Endothelial cell of umbilical vein (primary cell): ENCODE measurements at regions not wholly inside any gene's neighbourhood (a gene's known extent, or its start where the extent isn't known, plus 50 kb on each side); places are given as distances from the start of the nearest gene placed in this dataset.

ENCODE experiments used
- BruUV-seq: library from RNA; stranded (reverse); fragments of 400-500 nt; replicated peaks from 2 replicates; lab custom pipeline; 2021; lab: Mats Ljungman, UMichigan
- CTCF ChIA-PET: fragments of 300-600, 350-600 bp; sonication (Branson Sonifier 250); formaldehyde crosslinking; loops from one replicate; lab custom pipeline; 2021; ENCODE audit warnings: antibody characterized with exemption, inconsistent platforms; lab: Charles Lee
- POLR2A ChIA-PET: fragments of 300-600, 350-600 bp; sonication (Branson Sonifier 250); formaldehyde crosslinking; loops from one replicate; lab custom pipeline; 2021; ENCODE audit warnings: antibody characterized with exemption, inconsistent platforms; lab: Charles Lee
- DNase-seq: peaks from one replicate; pipeline ENCODE4 v3.0.0-alpha.2; 2011; ENCODE audit warnings: low read depth, low spot score
- FAIRE-seq: peaks from 2 replicates; lab custom pipeline; 2011; peaks lifted over from hg19 to GRCh38; lab: Jason Lieb, UNC
- H2AFZ ChIP-seq: 2 replicates; pipeline ENCODE4 v1.6.0; 2012; ENCODE audit warnings: low read depth, low read length, control low read depth, inconsistent platforms
- H3K27ac ChIP-seq: 2 replicates; pipeline ENCODE4 v1.5.1; 2011; ENCODE audit warnings: low read depth, mild to moderate bottlenecking, control low read depth, low read length, moderate library complexity; ENCODE audit not compliant: insufficient read depth
- H3K27me3 ChIP-seq, 2 experiments: 2 replicates each; pipeline versions ENCODE4 v1.6.0 to v1.6.1; 2011; ENCODE audit warnings: low read length in 2 of 2, mixed read lengths in 1 of 2; ENCODE audit not compliant: control insufficient read depth in 2 of 2, insufficient read depth in 2 of 2
- H3K36me3 ChIP-seq, 2 experiments: 2 replicates in 1 of 2; 3 replicates in 1 of 2; pipeline ENCODE4 v1.5.1; 2011; ENCODE audit warnings: low read length in 2 of 2, mild to moderate bottlenecking in 1 of 2, moderate library complexity in 1 of 2; ENCODE audit not compliant: control insufficient read depth in 2 of 2, insufficient read depth in 2 of 2; ENCODE audit errors: extremely low read depth in 1 of 2
- H3K4me1 ChIP-seq: 3 replicates; pipeline ENCODE4 v1.5.1; 2011; ENCODE audit warnings: mild to moderate bottlenecking, low read length; ENCODE audit not compliant: control insufficient read depth, insufficient read depth; ENCODE audit errors: extremely low read depth
- H3K4me2 ChIP-seq: 2 replicates; pipeline ENCODE4 v1.6.1; 2011; ENCODE audit warnings: low read length, control low read depth, mixed read lengths; ENCODE audit not compliant: insufficient read depth
- H3K4me3 ChIP-seq, 3 experiments: fragments of 200-600 bp in 1 of 3; sonication (generic), shearing (Covaris generic) in 1 of 3; replicated peaks in 1 of 3; 2 replicates each; pipeline ENCODE4 v1.5.1; 2011 to 2016; ENCODE audit warnings: control low read depth in 3 of 3, low read length in 3 of 3, mild to moderate bottlenecking in 2 of 3, inconsistent platforms in 1 of 3, low read depth in 1 of 3, moderate library complexity in 1 of 3; ENCODE audit not compliant: insufficient read depth in 1 of 3
- H3K79me2 ChIP-seq: 2 replicates; pipeline ENCODE4 v1.6.0; 2012; ENCODE audit warnings: low read length, inconsistent platforms; ENCODE audit not compliant: control insufficient read depth, insufficient read depth
- H3K9ac ChIP-seq: replicated peaks from 2 replicates; pipeline ENCODE3; 2011; ENCODE audit warnings: low read length, control low read depth; ENCODE audit not compliant: insufficient read depth; ENCODE audit errors: extremely low read depth
- H3K9me1 ChIP-seq: replicated peaks from 3 replicates; pipeline ENCODE4 v1.6.0; 2011; ENCODE audit warnings: mild to moderate bottlenecking, low read length; ENCODE audit not compliant: control insufficient read depth, insufficient read depth; ENCODE audit errors: extremely low read depth
- H3K9me3 ChIP-seq: replicated peaks from 2 replicates; pipeline ENCODE4 v1.5.1; 2012; ENCODE audit warnings: low read length, inconsistent platforms; ENCODE audit not compliant: control insufficient read depth, insufficient read depth
- H4K20me1 ChIP-seq: replicated peaks from 2 replicates; pipeline ENCODE3; 2011; ENCODE audit warnings: mild to moderate bottlenecking, low read length; ENCODE audit not compliant: control insufficient read depth, insufficient read depth; ENCODE audit errors: extremely low read depth
- CTCF ChIP-seq, 2 donors: IDR thresholded peaks; 1 replicate in 1 of 2; 2 replicates in 1 of 2; pipeline ENCODE4 v1.5.1; 2011; ENCODE audit warnings: low read length in 2 of 2, mild to moderate bottlenecking in 2 of 2, moderate library complexity in 2 of 2, control low read depth in 1 of 2, inconsistent platforms in 1 of 2, low read depth in 1 of 2; ENCODE audit not compliant: insufficient read depth in 1 of 2; ENCODE audit errors: extremely low read depth in 1 of 2
- EZH2 ChIP-seq: IDR thresholded peaks from 2 replicates; pipeline ENCODE4 v1.6.1; 2012; ENCODE audit warnings: borderline replicate concordance, low read depth, mild to moderate bottlenecking, moderate library complexity, low read length, inconsistent platforms; ENCODE audit not compliant: severe bottlenecking
- POLR2AphosphoS5 ChIP-seq: IDR thresholded peaks from 2 replicates; pipeline ENCODE4 v1.6.1; 2012; ENCODE audit warnings: low read depth, mild to moderate bottlenecking, control low read depth, low read length, moderate library complexity; ENCODE audit not compliant: insufficient read depth
- dilution Hi-C: fragments of 300-500 bp; cut with MboI; formaldehyde crosslinking; loops from one replicate; pipeline ENCODE4 v1.15.0; 2019; ENCODE audit warnings: low sequenced_read_pairs; ENCODE audit not compliant: extremely low pct_ligation_motif_present
- intact Hi-C: fragments of 100-400 bp; cut with micrococcal nuclease; formaldehyde crosslinking; loops from one replicate; pipeline ENCODE4 v1.10.0; 2022

- no peak overlapping the region for H3K4me3 ChIP-seq
- no peak overlapping the region for H3K9ac ChIP-seq
- no peaks in the 10 kb centered on the region for H3K4me1 ChIP-seq
- FAIRE-seq: no peak
- H3K27ac ChIP-seq: no peak overlapping the region
- H3K4me2 ChIP-seq: no peak overlapping the region
- CTCF ChIA-PET: interaction anchor here (1.0 kb wide), 1 partner anchor 393 kb away, joined by 3 read pairs; no protein-coding TSS in a partner anchor
- TF ChIP-seq POLR2AphosphoS5: no peak
- peak in 1 of 2 donors; percentile 2 for TF ChIP-seq CTCF (IDR thresholded peaks at IDR 0.05; ENCODE audit: extremely low read depth in 1 of 2, insufficient read depth in 1 of 2, low read depth in 1 of 2, low read length in 2 of 2)
- POLR2A ChIA-PET: no interaction called here
- no peak overlapping the region for H2AFZ ChIP-seq
- H3K9me3 ChIP-seq: no peaks in the 10 kb centered on the region
- no peaks in the 10 kb centered on the region for H3K27me3 ChIP-seq
- H4K20me1 ChIP-seq: no peaks in the 10 kb centered on the region
- H3K36me3 ChIP-seq: no peaks in the 10 kb centered on the region
- no peaks in the 10 kb centered on the region for H3K79me2 ChIP-seq
- intact Hi-C loops: no loop called here
- DNase-seq: no peak
- no peaks in the 10 kb centered on the region for H3K9me1 ChIP-seq
- no TSS peak for BruUV-seq
- dilution Hi-C loops: no loop called here
Measured at GRCh38 chr15:47588958-47589357, 128.3 kb upstream of the SEMA6D start.

- intact Hi-C loops (no loop called here), dilution Hi-C loops (no loop called here)
- H3K27ac ChIP-seq: no peak overlapping the region
- DNase-seq (no peak), FAIRE-seq (no peak)
- H3K4me3 ChIP-seq: no peak overlapping the region
- no peak overlapping the region for H2AFZ ChIP-seq
- no peak overlapping the region for H3K4me2 ChIP-seq
- no peaks in the 10 kb centered on the region for H3K27me3 ChIP-seq
- no peaks in the 10 kb centered on the region for H4K20me1 ChIP-seq
- H3K4me1 ChIP-seq: no peaks in the 10 kb centered on the region
- ChIA-PET CTCF (no interaction called here), POLR2A (no interaction called here)
- no TSS peak for BruUV-seq
- H3K9me1 ChIP-seq: no peaks in the 10 kb centered on the region
- no peaks in the 10 kb centered on the region for H3K79me2 ChIP-seq
- no peaks in the 10 kb centered on the region for H3K9me3 ChIP-seq
- TF ChIP-seq EZH2: no peak
- no peaks in the 10 kb centered on the region for H3K36me3 ChIP-seq
- H3K9ac ChIP-seq: no peak overlapping the region
Measured at GRCh38 chr15:47598996-47599395, 118.3 kb upstream of the SEMA6D start.
